A549 (cell line): ENCODE measurements at regions not wholly inside any gene's neighbourhood (a gene's known extent, or its start where the extent isn't known, plus 50 kb on each side); places are given as distances from the start of the nearest gene placed in this dataset.

ENCODE experiments used
- ATAC-seq, 2 experiments: fragments of 200-7000 bp in 1 of 2; fragments of >200 bp in 1 of 2; cut with Nextera tagmentation in 1 of 2; cut with Tn5 transposase in 1 of 2; 3 replicates each; pipeline versions ENCODE4 v1.8.0 to v1.9.1; 2018 to 2020; ENCODE audit warnings: mild to moderate bottlenecking in 1 of 2, moderate library complexity in 1 of 2
- CTCF ChIA-PET: fragments of 300-600 bp; sonication (Branson Sonifier 250); formaldehyde crosslinking; extraction: SDS; loops from one replicate; lab custom pipeline; 2021; ENCODE audit warnings: antibody characterized with exemption, inconsistent platforms; lab: Yijun Ruan, JAX
- POLR2A ChIA-PET: fragments of 350-600 bp; formaldehyde crosslinking; extraction: SDS; loops from one replicate; lab custom pipeline; 2021; ENCODE audit warnings: antibody characterized with exemption, inconsistent platforms; lab: Yijun Ruan, JAX
- DNase-seq, 2 experiments: peaks; one replicate each; pipeline versions ENCODE4 v3.0.0 to v3.0.0-alpha.2; 2011 to 2016; ENCODE audit warnings: low read depth in 1 of 2, low spot score in 1 of 2
- FAIRE-seq: peaks from 2 replicates; lab custom pipeline; 2011; peaks lifted over from hg19 to GRCh38; lab: Jason Lieb, UNC
- H3K27ac ChIP-seq, 2 experiments: fragments of >200 bp; sonication (Bioruptor Twin); formaldehyde crosslinking; 3 replicates each; pipeline ENCODE4 v1.5.1; 2016 to 2017
- H3K4me1 ChIP-seq: fragments of >200 bp; sonication (Bioruptor Twin); formaldehyde crosslinking; 3 replicates; pipeline ENCODE4 v1.6.1; 2016
- H3K4me2 ChIP-seq: fragments of >200 bp; sonication (Bioruptor Twin); formaldehyde crosslinking; 3 replicates; pipeline ENCODE4 v1.6.1; 2016
- H3K4me3 ChIP-seq: fragments of >200 bp; sonication (Bioruptor Twin); formaldehyde crosslinking; 3 replicates; pipeline ENCODE4 v1.5.1; 2016
- H3K9me3 ChIP-seq: fragments of >200 bp; sonication (Bioruptor Twin); formaldehyde crosslinking; 3 replicates; pipeline ENCODE4 v1.6.1; 2016
- ATOH8 ChIP-seq: fragments of 250-450 bp; sonication (Bioruptor Pico); IDR thresholded peaks from 2 replicates; pipeline ENCODE4 v1.5.0; 2020; ENCODE audit warnings: low read depth, mild to moderate bottlenecking, moderate library complexity
- BCL3 ChIP-seq: fragments of >200 bp; sonication (Bioruptor Twin); formaldehyde crosslinking; IDR thresholded peaks from 3 replicates; pipeline ENCODE4 v1.6.1; 2016
- BHLHE40 ChIP-seq: IDR thresholded peaks from 2 replicates; pipeline ENCODE4 v1.6.1; 2012; ENCODE audit warnings: low read depth, low read length, inconsistent platforms
- CBX2 ChIP-seq: fragments of 200-600 bp; sonication (generic); IDR thresholded peaks from 2 replicates; pipeline ENCODE4 v1.6.1; 2016; ENCODE audit warnings: low read depth, mild to moderate bottlenecking, borderline replicate concordance
- CEBPB ChIP-seq, 2 experiments: fragments of >200 bp in 1 of 2; sonication (Bioruptor Twin) in 1 of 2; formaldehyde crosslinking in 1 of 2; IDR thresholded peaks; 2 replicates each; pipeline ENCODE4 v1.6.1; 2012 to 2016
- CTCF ChIP-seq: fragments of >200 bp; sonication (Bioruptor Twin); formaldehyde crosslinking; IDR thresholded peaks from 3 replicates; pipeline ENCODE4 v1.5.1; 2016
- EHMT2 ChIP-seq: fragments of 200-600 bp; sonication (generic); IDR thresholded peaks from 2 replicates; pipeline ENCODE4 v1.6.1; 2016; ENCODE audit warnings: antibody characterized with exemption, low read depth, mild to moderate bottlenecking, moderate library complexity
- EP300 ChIP-seq, 2 experiments: fragments of >200 bp; sonication (Bioruptor Twin); formaldehyde crosslinking; IDR thresholded peaks; 2 replicates in 1 of 2; 3 replicates in 1 of 2; pipeline ENCODE4 v1.6.1; 2016 to 2017
- ESRRA ChIP-seq: fragments of 150-350 bp; IDR thresholded peaks from 2 replicates; pipeline ENCODE4 v1.6.1; 2014; ENCODE audit warnings: mild to moderate bottlenecking, low read length, borderline replicate concordance
- GATA3 ChIP-seq: IDR thresholded peaks from 2 replicates; pipeline ENCODE4 v1.6.1; 2012; ENCODE audit warnings: borderline replicate concordance
- HES2 ChIP-seq: fragments of >200 bp; sonication (Bioruptor Twin); formaldehyde crosslinking; IDR thresholded peaks from 2 replicates; pipeline ENCODE4 v1.6.1; 2016
- HOXB13 ChIP-seq: fragments of 250-450 bp; sonication (Bioruptor Pico); IDR thresholded peaks from 2 replicates; pipeline ENCODE4 v1.5.0; 2020; ENCODE audit warnings: low read depth, mild to moderate bottlenecking, moderate library complexity
- HOXB5 ChIP-seq: fragments of 250-450 bp; sonication (Bioruptor Pico); IDR thresholded peaks from 2 replicates; pipeline ENCODE4 v1.5.0; 2020; ENCODE audit warnings: mild to moderate bottlenecking, moderate library complexity
- KDM1A ChIP-seq: fragments of 200-600 bp; sonication (generic); IDR thresholded peaks from 2 replicates; pipeline ENCODE4 v1.6.1; 2016; ENCODE audit warnings: low read depth, mild to moderate bottlenecking
- MAX ChIP-seq: IDR thresholded peaks from 2 replicates; pipeline ENCODE4 v1.6.1; 2012
- NR3C1 ChIP-seq: fragments of >200 bp; sonication (Bioruptor Twin); formaldehyde crosslinking; IDR thresholded peaks from 3 replicates; pipeline ENCODE4 v1.6.1; 2017
- PBX3 ChIP-seq: IDR thresholded peaks from 2 replicates; pipeline ENCODE4 v1.6.1; 2012
- POLR2A ChIP-seq: IDR thresholded peaks from 2 replicates; pipeline ENCODE4 v1.6.1; 2012; ENCODE audit warnings: mild to moderate bottlenecking, low read length
- RAD21 ChIP-seq, 2 experiments: fragments of >200 bp in 1 of 2; sonication (Bioruptor Twin) in 1 of 2; formaldehyde crosslinking in 1 of 2; IDR thresholded peaks in 1 of 2; conservative IDR thresholded peaks in 1 of 2; 2 replicates in 1 of 2; 3 replicates in 1 of 2; pipeline ENCODE4 v1.6.1; 2012 to 2018; ENCODE audit warnings: inconsistent platforms in 1 of 2
- RFX5 ChIP-seq: fragments of 450-650 bp; IDR thresholded peaks from 2 replicates; pipeline ENCODE4 v1.7.1; 2014; ENCODE audit warnings: antibody characterized with exemption, mild to moderate bottlenecking, moderate library complexity
- RNF2 ChIP-seq: fragments of 200-600 bp; sonication (generic); IDR thresholded peaks from 2 replicates; pipeline ENCODE4 v1.6.1; 2016; ENCODE audit warnings: low read depth, mild to moderate bottlenecking, antibody characterized with exemption, moderate library complexity, borderline replicate concordance
- SMC3 ChIP-seq: fragments of >200 bp; sonication (Bioruptor Twin); formaldehyde crosslinking; IDR thresholded peaks from 3 replicates; pipeline ENCODE4 v1.6.1; 2018; ENCODE audit warnings: inconsistent platforms
- SREBF2 ChIP-seq: fragments of 450-650 bp; IDR thresholded peaks from 2 replicates; pipeline ENCODE4 v1.6.1; 2014; ENCODE audit warnings: mild to moderate bottlenecking, moderate library complexity
- TFCP2L1 ChIP-seq: fragments of 250-450 bp; sonication (Bioruptor Pico); IDR thresholded peaks from 2 replicates; pipeline ENCODE4 v1.5.0; 2021; ENCODE audit warnings: mild to moderate bottlenecking
- TP53 ChIP-seq: fragments of 250-450 bp; sonication (Bioruptor Pico); IDR thresholded peaks from 2 replicates; pipeline ENCODE4 v1.5.0; 2021; ENCODE audit warnings: mild to moderate bottlenecking, moderate library complexity
- USF2 ChIP-seq: fragments of 450-650 bp; IDR thresholded peaks from 2 replicates; pipeline ENCODE4 v1.6.1; 2014; ENCODE audit warnings: antibody characterized with exemption
- WGBS: methylation state at CpG from one replicate; pipeline ENCODE4 v1.1.6; 2017; ENCODE audit errors: missing lambda C conversion rate; 5-methylcytosine and 5-hydroxymethylcytosine counted together

GRCh38 chr6:85126485-85127167 is 323.3 kb upstream of the NT5E start:
- TF ChIP-seq HOXB13 (CRISPR knock-in tag): no peak
- no peak for TF ChIP-seq NR3C1
- TF ChIP-seq RAD21 (conservative IDR thresholded peaks at IDR 0.05 in 1 of 2, IDR thresholded peaks at IDR 0.05 in 1 of 2): peak; percentile 78 to 79
- TF ChIP-seq BHLHE40: no peak
- no peak for TF ChIP-seq CBX2
- TF ChIP-seq CTCF: peak; percentile 66
- TF ChIP-seq USF2: no peak
- TF ChIP-seq GATA3: no peak
- TF ChIP-seq TP53 (CRISPR knock-in tag): no peak
- peak; percentile 75 for TF ChIP-seq SMC3
- TF ChIP-seq ESRRA: no peak
- no peak for TF ChIP-seq SREBF2
- no peak for TF ChIP-seq HES2
- no peak for TF ChIP-seq POLR2A
- no peak for TF ChIP-seq EP300 (IDR thresholded peaks at IDR 0.05)
- TF ChIP-seq RFX5: no peak
- TF ChIP-seq, all 56 proteins: peak for 3
- ATAC-seq: peak; percentile 96 to 100
- H3K4me2 ChIP-seq: peak overlapping the region; percentile 61
- H3K9me3 ChIP-seq: no peaks in the 10 kb centered on the region
- CTCF ChIA-PET: interaction anchor here (0.6 to 1.9 kb wide), 9 partner anchors 9 to 357 kb away, joined by 3 to 8 read pairs (median 3); no protein-coding TSS in a partner anchor
- no peak for FAIRE-seq
- peaks cover 23% of the 10 kb centered on the region for H3K4me1 ChIP-seq
- POLR2A ChIA-PET: no interaction called here
- WGBS: 31% methylated on average over 11 of the region's 11 CpGs
- H3K4me3 ChIP-seq: no peak overlapping the region
- DNase-seq: peak; percentile 35 to 73
- H3K27ac ChIP-seq: peak overlapping the region; percentile 74 to 76

GRCh38 chr6:85125526-85125925 is 324.4 kb upstream of the NT5E start:
- Histone ChIP-seq H3K27ac (peak overlapping the region; percentile 74 to 76; a peak in 5 of 6 replicates), H3K9me3 (no peaks in the 10 kb centered on the region), H3K4me1 (peaks cover 23% of the 10 kb centered on the region), H3K4me3 (no peak overlapping the region), H3K4me2 (peak overlapping the region; percentile 43; the same call in 2 of the 3 replicates)
- no peak for ATAC-seq
- peak in 1 of 2 experiments; percentile 2 for DNase-seq
- POLR2A ChIA-PET: interaction anchor here (1.1 kb wide), 1 partner anchor 553 kb away, joined by 3 read pairs; no protein-coding TSS in a partner anchor
- 65% methylated on average over 3 of the region's 3 CpGs for WGBS
- FAIRE-seq: no peak
- CTCF ChIA-PET: interaction anchor here (1.4 to 1.9 kb wide), 2 partner anchors 9 to 198 kb away, joined by 5 to 8 read pairs; no protein-coding TSS in a partner anchor
- TF ChIP-seq ATOH8 (no peak), PBX3 (no peak), KDM1A (no peak), CEBPB (IDR thresholded peaks at IDR 0.05) (no peak), TFCP2L1 (CRISPR knock-in tag) (no peak), BCL3 (no peak), EHMT2 (no peak), RNF2 (no peak), MAX (no peak), USF2 (no peak), HOXB5 (no peak), POLR2A (no peak), EP300 (IDR thresholded peaks at IDR 0.05) (no peak), CTCF (no peak)
